Spleen (tissue), 7 donors: ENCODE measurements at regions not wholly inside any gene's neighbourhood (a gene's known extent, or its start where the extent isn't known, plus 50 kb on each side); places are given as distances from the start of the nearest gene placed in this dataset.

Experiments used
- CTCF ChIP-seq, 11 experiments: fragments of 200-600 bp in 7 of 11; fragments of 450-650 bp in 4 of 11; sonication (generic) in 4 of 11; IDR thresholded peaks in 8 of 11; conservative IDR thresholded peaks in 3 of 11; 1 replicate in 7 of 11; 2 replicates in 4 of 11; pipeline versions ENCODE4 v1.4.0 to v1.8.0; 2016 to 2021; ENCODE audit warnings: antibody characterized with exemption in 11 of 11, inconsistent platforms in 4 of 11, mild to moderate bottlenecking in 1 of 11
- POLR2A ChIP-seq, 3 donors: fragments of 450-650 bp; IDR thresholded peaks; one replicate each; pipeline ENCODE4 v1.5.1; 2017; ENCODE audit warnings: antibody characterized with exemption in 3 of 3, mild to moderate bottlenecking in 1 of 3
- POLR2AphosphoS5 ChIP-seq, 3 donors: sonication (generic); formaldehyde crosslinking; IDR thresholded peaks; one replicate each; pipeline ENCODE4 v1.5.1; 2017; ENCODE audit warnings: antibody characterized with exemption in 3 of 3
- donor health status: DM: no; HTN: no; CAD: no; lungs with moderate emphysema.
- donor health status: DM: no; HTN: no; CAD: no.
- donor health status: DM: no; HTN: no; CAD: no.

GRCh38 chr5:148933903-148934432 lies 107.6 kb downstream of the ADRB2 start:
- no peak for TF ChIP-seq POLR2A (IDR thresholded peaks at IDR 0.05)
- TF ChIP-seq CTCF (IDR thresholded peaks at IDR 0.05 in 8 of 11, conservative IDR thresholded peaks at IDR 0.05 in 3 of 11): no peak
- no peak for TF ChIP-seq POLR2AphosphoS5 (IDR thresholded peaks at IDR 0.05)
